ENCODE measurements at regions not wholly inside any gene's neighbourhood (a gene's known extent, or its start where the extent isn't known, plus 50 kb on each side); places are given as distances from the start of the nearest gene placed in this dataset.

GRCh38 chr13:73800011-73800410 lies 334.2 kb downstream of the KLF12 start (continued):
- no peak for TF ChIP-seq PRDM15 (CRISPR knock-in tag; IDR thresholded peaks at IDR 0.05)
- TF ChIP-seq IRF2 (CRISPR knock-in tag; IDR thresholded peaks at IDR 0.05; ENCODE audit: borderline replicate concordance, low read depth) = no peak

GRCh38 chr13:73794755-73795154 lies 339.4 kb downstream of the KLF12 start:
- peaks cover 7% of the 10 kb centered on the region for H3K9me3 Mint-ChIP-seq
- POLR2A ChIA-PET = no interaction called here
- no peak for ATAC-seq

GRCh38 chr13:73793361-73793760 lies 340.8 kb downstream of the KLF12 start:
- ATAC-seq (no peak), DNase-seq (ENCODE audit: low spot score) (no peak)
- CTCF ChIA-PET = no interaction called here
- Mint-ChIP-seq H3K9me3 (0 out of 2 replicates have a peak, but pooled peaks cover 3% of the 10 kb centered on the region), H3K36me3 (no peaks in the 10 kb centered on the region), H3K4me1 (no peaks in the 10 kb centered on the region), H3K4me3 (no peak overlapping the region), H3K27ac (no peak overlapping the region), H3K27me3 (ENCODE audit: low read depth) (no peaks in the 10 kb centered on the region)
- POLR2A ChIA-PET = no interaction called here
- TF ChIP-seq ZBTB21 (CRISPR knock-in tag; IDR thresholded peaks at IDR 0.05; ENCODE audit: borderline replicate concordance) (no peak), ZMAT4 (CRISPR knock-in tag; IDR thresholded peaks at IDR 0.05) (no peak), E2F1 (CRISPR knock-in tag; IDR thresholded peaks at IDR 0.05) (no peak), ZNF263 (CRISPR knock-in tag; IDR thresholded peaks at IDR 0.05; ENCODE audit: low read depth) (no peak), SOX15 (CRISPR knock-in tag; IDR thresholded peaks at IDR 0.05) (no peak), RELA (CRISPR knock-in tag; IDR thresholded peaks at IDR 0.05; ENCODE audit: borderline replicate concordance) (no peak), AR (CRISPR knock-in tag; IDR thresholded peaks at IDR 0.05) (no peak), CDX4 (CRISPR knock-in tag; IDR thresholded peaks at IDR 0.05; ENCODE audit: borderline replicate concordance) (no peak), MLX (CRISPR knock-in tag; IDR thresholded peaks at IDR 0.05) (no peak)

More at GRCh38 chr13:73794755-73795154, 339.4 kb downstream of the KLF12 start:
- no peak for DNase-seq (ENCODE audit: low spot score)
- TF ChIP-seq ZNF138 (CRISPR knock-in tag; conservative IDR thresholded peaks at IDR 0.05) (no peak), CBFB (CRISPR knock-in tag; IDR thresholded peaks at IDR 0.05; ENCODE audit: low read depth) (no peak), OVOL2 (CRISPR knock-in tag; IDR thresholded peaks at IDR 0.05; ENCODE audit: borderline replicate concordance) (no peak), NFE2L1 (CRISPR knock-in tag; IDR thresholded peaks at IDR 0.05) (no peak), ZNF425 (CRISPR knock-in tag; conservative IDR thresholded peaks at IDR 0.05) (no peak), JUN (CRISPR knock-in tag; IDR thresholded peaks at IDR 0.05) (no peak), MAX (CRISPR knock-in tag; IDR thresholded peaks at IDR 0.05) (no peak)
- peaks cover 4% of the 10 kb centered on the region; the same call in 1 of the 2 replicates for H3K36me3 Mint-ChIP-seq
- H3K27me3 Mint-ChIP-seq (ENCODE audit: low read depth) = no peaks in the 10 kb centered on the region
- H3K4me1 Mint-ChIP-seq = no peaks in the 10 kb centered on the region
- no peak overlapping the region for H3K27ac Mint-ChIP-seq
- CTCF ChIA-PET = no interaction called here
- H3K4me3 Mint-ChIP-seq = no peak overlapping the region

All from WTC11 (cell line).